ENCODE measurements at regions not wholly inside any gene's neighbourhood (a gene's known extent, or its start where the extent isn't known, plus 50 kb on each side); places are given as distances from the start of the nearest gene placed in this dataset.

- no TSS peak for BruUV-seq (replicated peaks)
- ChIA-PET CTCF (ENCODE audit: unreplicated experiment) (no interaction called here), POLR2A (no interaction called here)
- H3K79me2 ChIP-seq (ENCODE audit: insufficient read depth, low read depth, low read length) = no peaks in the 10 kb centered on the region
- H3K36me3 ChIP-seq (ENCODE audit: insufficient read depth, low read length) = no peaks in the 10 kb centered on the region
- DNase-seq (ENCODE audit: low spot score) = no peak
- H2AFZ ChIP-seq (ENCODE audit: low read length) = no peak overlapping the region
- no peak for TF ChIP-seq CTCF (conservative IDR thresholded peaks at IDR 0.05; ENCODE audit: low read length)
- TF ChIP-seq EZH2phosphoT487 (IDR thresholded peaks at IDR 0.05; ENCODE audit: borderline replicate concordance, low read depth, low read length) = no peak
- H3K9me3 ChIP-seq (ENCODE audit: low read length) = no peaks in the 10 kb centered on the region
- H3K4me1 ChIP-seq (ENCODE audit: insufficient read depth, low read length, poor library complexity, severe bottlenecking) = no peaks in the 10 kb centered on the region
- no peak overlapping the region for H3K27ac ChIP-seq (ENCODE audit: low read depth, low read length, poor library complexity, severe bottlenecking)
- intact Hi-C loops (cut with micrococcal nuclease; ENCODE audit: unreplicated experiment) = no loop called here
- H4K20me1 ChIP-seq (ENCODE audit: insufficient read depth, low read length) = no peaks in the 10 kb centered on the region
- no peak overlapping the region for H3K4me3 ChIP-seq (ENCODE audit: low read depth, low read length, poor library complexity, severe bottlenecking)
- no peaks in the 10 kb centered on the region for H3K9me2 ChIP-seq (ENCODE audit: insufficient read depth, low read length)
- no peak overlapping the region for H3K4me2 ChIP-seq (ENCODE audit: low read length)
Measured at GRCh38 chr3:159233734-159234133, 431.9 kb downstream of the MFSD1 start.

- H2AFZ ChIP-seq (ENCODE audit: low read length) = no peak overlapping the region
- no peaks in the 10 kb centered on the region for H3K9me3 ChIP-seq (ENCODE audit: low read length)
- ChIA-PET POLR2A (no interaction called here), CTCF (ENCODE audit: unreplicated experiment) (no interaction called here)
- H4K20me1 ChIP-seq (ENCODE audit: insufficient read depth, low read length) = no peaks in the 10 kb centered on the region
- no peaks in the 10 kb centered on the region for H3K36me3 ChIP-seq (ENCODE audit: insufficient read depth, low read length)
- no TSS peak for BruUV-seq (replicated peaks)
- H3K4me1 ChIP-seq (ENCODE audit: insufficient read depth, low read length, poor library complexity, severe bottlenecking) = no peaks in the 10 kb centered on the region
- no peak for DNase-seq (ENCODE audit: low spot score)
- intact Hi-C loops (cut with micrococcal nuclease; ENCODE audit: unreplicated experiment) = no loop called here
- no peak overlapping the region for H3K27ac ChIP-seq (ENCODE audit: low read depth, low read length, poor library complexity, severe bottlenecking)
- no peak overlapping the region for H3K4me3 ChIP-seq (ENCODE audit: low read depth, low read length, poor library complexity, severe bottlenecking)
- H3K9me2 ChIP-seq (ENCODE audit: insufficient read depth, low read length) = no peaks in the 10 kb centered on the region
- TF ChIP-seq EZH2phosphoT487 (IDR thresholded peaks at IDR 0.05; ENCODE audit: borderline replicate concordance, low read depth, low read length) = no peak
- no peak for TF ChIP-seq CTCF (conservative IDR thresholded peaks at IDR 0.05; ENCODE audit: low read length)
- H3K79me2 ChIP-seq (ENCODE audit: insufficient read depth, low read depth, low read length) = no peaks in the 10 kb centered on the region
- no peak overlapping the region for H3K4me2 ChIP-seq (ENCODE audit: low read length)
Measured at GRCh38 chr3:159234306-159234705, 432.5 kb downstream of the MFSD1 start.

- H3K79me2 ChIP-seq (ENCODE audit: insufficient read depth, low read depth, low read length) = no peaks in the 10 kb centered on the region
- no TSS peak for BruUV-seq (replicated peaks)
- H4K20me1 ChIP-seq (ENCODE audit: insufficient read depth, low read length) = no peaks in the 10 kb centered on the region
- H3K9me2 ChIP-seq (ENCODE audit: insufficient read depth, low read length) = no peaks in the 10 kb centered on the region
- H3K4me3 ChIP-seq (ENCODE audit: low read depth, low read length, poor library complexity, severe bottlenecking) = no peak overlapping the region
- H3K4me2 ChIP-seq (ENCODE audit: low read length) = no peak overlapping the region
- CTCF ChIA-PET (ENCODE audit: unreplicated experiment) = no interaction called here
- TF ChIP-seq EZH2phosphoT487 (IDR thresholded peaks at IDR 0.05; ENCODE audit: borderline replicate concordance, low read depth, low read length) (no peak), CTCF (conservative IDR thresholded peaks at IDR 0.05; ENCODE audit: low read length) (no peak)
- DNase-seq (ENCODE audit: low spot score) = no peak
- H3K9me3 ChIP-seq (ENCODE audit: low read length) = no peaks in the 10 kb centered on the region
- H3K27ac ChIP-seq (ENCODE audit: low read depth, low read length, poor library complexity, severe bottlenecking) = no peak overlapping the region
- H3K36me3 ChIP-seq (ENCODE audit: insufficient read depth, low read length) = no peaks in the 10 kb centered on the region
- no peak overlapping the region for H2AFZ ChIP-seq (ENCODE audit: low read length)
- intact Hi-C loops (cut with micrococcal nuclease; ENCODE audit: unreplicated experiment) = no loop called here
- H3K4me1 ChIP-seq (ENCODE audit: insufficient read depth, low read length, poor library complexity, severe bottlenecking) = no peaks in the 10 kb centered on the region
- POLR2A ChIA-PET = interaction anchor here (0.7 kb wide), 1 partner anchor 1529 kb away, joined by 6 read pairs; no protein-coding TSS in a partner anchor
Measured at GRCh38 chr3:159236321-159236720, 434.5 kb downstream of the MFSD1 start.

Measured in OCI-LY7 (cell line).